Activated gamma-delta T cell treated with anti-CD3 and anti-CD28 coated beads, Interleukin-2, amount 50 U/mL, for 16 hours (primary cell): ENCODE measurements at regions not wholly inside any gene's neighbourhood (a gene's known extent, or its start where the extent isn't known, plus 50 kb on each side); places are given as distances from the start of the nearest gene placed in this dataset.
"Not testable (repeated sequence)": the region's sequence is repeated elsewhere in the genome, so short reads cannot be mapped to it uniquely, and the experiment has no call there.

Experiments
- DNase-seq: peaks from one replicate; pipeline ENCODE4 v3.0.0-alpha.2; 2020; ENCODE audit warnings: low read depth

DNA sequence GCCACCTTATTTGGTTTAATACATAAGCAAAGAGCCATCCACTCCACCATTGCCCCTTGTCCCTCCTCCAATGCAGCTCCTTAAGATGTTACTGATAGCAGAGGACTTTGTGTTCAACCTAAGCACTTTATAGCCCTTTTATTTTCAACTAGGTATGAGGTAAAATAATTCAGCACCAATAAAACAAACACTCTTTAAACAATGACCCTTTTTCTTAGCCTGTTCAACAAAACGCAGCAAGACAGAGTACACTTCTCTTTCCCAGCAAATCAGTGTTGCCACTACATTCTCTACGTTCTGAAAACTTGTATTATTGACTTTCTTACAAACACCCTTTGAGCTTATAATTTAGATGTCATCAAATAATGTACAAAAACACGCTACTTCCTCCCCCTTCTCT, 104.0 kb upstream of the IGLL5 start:
- no peak for DNase-seq

DNA sequence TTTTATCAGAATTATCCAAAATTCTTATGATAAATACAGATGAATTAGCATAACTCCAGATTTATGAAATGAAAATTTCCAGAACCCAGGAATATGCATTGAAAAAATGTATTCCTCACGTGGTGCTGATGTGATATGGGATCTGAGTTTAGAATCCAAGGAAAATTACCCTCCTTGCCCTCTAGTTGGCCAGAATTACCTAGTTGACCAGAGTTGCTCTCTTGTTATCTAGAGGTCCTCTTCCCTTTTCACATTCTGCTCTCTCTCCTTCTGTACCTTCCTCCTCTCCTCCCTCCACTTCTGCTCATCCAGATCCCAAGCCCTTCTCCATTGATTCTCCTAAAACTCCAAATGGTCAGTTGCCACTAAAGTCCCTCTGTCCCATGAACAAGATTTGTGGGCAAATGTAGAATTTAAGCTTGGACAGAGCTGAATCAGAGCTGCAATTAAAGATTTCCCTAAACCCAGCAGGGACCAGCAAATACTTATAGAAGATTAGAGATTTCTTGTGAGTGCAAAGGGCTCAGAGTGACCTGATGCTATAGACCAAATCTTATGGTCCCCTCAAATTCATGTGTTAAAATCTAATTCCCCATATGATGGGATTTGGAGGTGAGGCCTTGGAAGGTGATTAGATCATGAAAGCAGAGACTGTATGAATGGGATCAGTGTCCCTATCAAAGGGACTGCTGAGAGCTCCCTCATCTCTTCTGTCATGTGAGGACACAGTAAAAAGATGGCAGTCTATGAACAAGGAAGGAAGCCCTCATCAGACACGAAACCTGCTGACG, 103.2 kb upstream of the IGLL5 start:
- DNase-seq: no peak

DNA sequence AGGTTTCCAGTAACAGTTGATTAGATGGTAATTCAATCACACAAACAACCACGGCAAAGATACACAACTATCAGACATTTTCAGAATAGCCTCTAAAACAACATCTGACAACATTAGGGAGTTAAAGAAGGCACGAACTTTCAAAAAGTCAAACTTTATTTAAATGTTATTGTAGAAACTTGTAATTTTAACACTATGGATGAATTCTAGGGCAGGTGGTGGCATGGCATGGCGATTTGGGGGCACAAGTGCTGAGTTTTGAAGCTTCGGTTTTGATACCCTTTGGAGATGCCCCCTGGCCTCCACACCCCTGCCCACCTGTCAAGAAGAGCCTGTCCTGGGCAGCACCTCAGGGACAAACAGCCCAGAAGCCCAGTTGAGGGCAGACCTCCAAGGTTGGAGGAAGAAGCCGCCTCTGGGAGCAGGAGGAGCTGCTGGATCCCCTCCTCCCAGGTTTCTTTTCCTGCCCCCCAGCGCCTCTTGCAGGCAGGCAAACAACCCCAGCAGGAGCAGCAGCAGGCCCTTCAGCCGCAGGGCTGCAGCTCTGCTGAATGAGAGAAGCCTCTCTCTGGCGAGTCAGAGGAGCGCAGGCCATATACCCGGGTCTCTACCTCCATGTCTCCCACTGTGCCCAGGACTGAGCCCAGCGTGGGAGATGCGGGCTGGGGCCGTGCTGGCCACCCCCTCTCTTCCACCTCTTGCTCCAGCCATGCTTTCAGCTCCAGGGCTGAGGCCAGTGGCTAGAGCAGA, 102.1 kb upstream of the IGLL5 start:
- no peak for DNase-seq

DNA sequence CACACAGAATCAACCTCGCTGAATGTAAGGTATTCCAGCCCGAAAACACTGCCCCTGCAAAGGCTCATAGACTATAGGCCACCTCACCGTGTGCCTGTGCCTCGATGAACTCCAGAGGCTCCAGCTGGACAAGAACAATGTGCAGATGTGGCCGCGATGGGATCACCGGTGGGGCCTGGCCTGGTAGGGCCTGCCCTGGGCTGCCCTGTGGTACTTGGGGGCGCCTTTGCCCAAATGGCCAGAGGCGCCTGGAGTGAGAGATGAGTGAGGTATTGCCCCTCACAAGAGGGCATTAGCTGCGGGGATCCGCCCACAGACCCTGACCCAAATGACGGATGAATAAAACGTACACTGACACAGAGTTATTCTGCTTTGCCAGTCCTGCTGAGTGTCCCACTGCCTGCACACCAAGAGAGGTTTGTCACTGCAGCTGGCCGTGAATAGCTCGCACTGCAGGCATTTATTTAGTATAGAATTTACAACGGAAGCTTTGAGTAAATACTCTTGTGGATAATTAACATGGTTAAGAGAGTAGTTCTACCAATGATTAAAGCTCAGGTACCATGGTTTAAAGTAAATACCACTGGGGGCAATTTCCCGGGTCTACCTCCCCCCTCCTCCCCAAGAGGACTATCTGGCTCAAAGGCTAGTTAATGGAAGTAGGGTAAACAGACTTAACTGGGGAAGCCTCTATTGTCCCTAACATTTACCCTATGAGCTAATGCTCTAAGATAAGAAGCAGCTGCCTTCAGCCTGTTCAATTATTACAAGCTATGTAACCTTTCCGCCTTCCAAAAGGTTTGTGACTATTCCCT, 101.1 kb upstream of the IGLL5 start:
- DNase-seq: no peak

DNA sequence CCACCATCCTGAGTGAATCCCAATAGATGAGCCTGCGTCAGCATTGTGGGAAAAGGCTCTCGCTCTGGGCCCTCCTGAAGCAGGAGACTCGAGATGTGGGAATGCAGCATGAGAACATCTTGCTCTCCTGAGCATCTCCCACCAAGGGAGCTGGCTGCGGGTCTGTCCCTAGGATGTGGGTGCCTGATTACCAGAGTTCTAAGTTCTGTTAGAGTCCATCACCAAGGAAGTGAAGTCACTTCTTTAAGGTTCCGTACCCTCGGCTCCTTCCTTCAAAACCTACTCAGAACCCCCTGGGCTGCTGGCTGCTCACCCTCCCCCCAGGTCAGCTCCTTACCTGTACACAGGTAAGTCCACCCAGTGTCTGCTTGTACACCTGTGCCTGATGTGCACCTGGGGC, 100.5 kb upstream of the IGLL5 start:
- no peak for DNase-seq

DNA sequence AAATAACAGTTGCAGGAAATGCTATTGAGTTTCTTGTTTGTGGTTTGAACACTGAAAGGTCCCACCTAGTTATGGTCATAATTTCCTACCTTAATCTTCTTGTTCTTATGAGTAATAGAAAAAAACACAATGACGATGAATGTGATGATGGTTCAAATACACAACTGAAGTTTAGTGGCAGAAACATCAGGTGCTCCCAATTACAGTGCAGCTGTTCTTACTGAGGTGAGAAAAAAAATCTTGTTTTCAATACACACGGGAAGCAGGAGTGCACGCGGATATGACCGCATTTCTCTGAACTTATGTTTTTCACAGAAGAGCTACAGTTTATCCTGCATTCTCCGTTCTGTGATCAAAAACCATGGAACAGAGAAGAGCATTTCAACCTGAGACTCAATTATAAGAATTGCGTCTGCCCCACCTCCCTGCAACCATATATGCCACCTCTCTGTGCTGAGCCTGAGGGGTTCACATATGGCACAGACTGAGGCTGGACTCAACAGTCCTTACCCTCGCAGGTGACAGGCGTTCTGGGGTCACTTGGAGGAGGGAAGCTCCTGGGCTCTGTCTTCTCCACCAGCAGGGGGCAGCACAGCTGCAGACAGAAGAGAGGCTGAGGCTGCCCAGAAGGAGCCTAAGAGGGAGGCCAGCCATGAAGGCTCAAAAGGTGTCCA, 99.7 kb upstream of the IGLL5 start:
- peak; percentile 52 for DNase-seq

DNA sequence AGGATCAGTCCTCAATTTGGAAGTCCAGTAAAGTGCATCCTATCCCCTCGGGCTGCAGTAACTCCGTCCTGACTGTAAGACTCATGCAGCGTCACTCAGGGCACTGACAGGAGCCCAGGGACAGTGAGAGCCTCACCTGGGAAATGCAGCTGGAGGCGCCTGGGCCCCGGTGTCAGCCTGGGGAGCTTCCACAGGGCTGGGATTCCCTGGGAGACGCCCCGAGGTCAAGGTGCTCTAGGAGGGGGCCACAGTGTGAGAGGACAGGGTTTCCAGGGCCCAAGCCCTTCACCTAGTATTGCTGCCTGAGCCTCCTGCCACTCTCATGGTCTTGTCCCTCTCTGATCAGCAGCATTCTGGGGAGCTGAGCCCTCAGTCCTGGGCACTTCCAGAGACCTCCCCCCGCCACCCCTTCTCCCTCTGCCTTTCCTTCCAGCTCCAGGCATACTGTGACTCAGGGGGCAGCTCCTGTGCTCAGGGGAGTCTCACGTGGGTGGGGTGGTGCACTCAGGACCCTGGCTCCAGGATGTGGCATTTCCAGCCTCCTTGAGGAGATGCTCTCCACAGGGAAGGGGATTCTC, 99.1 kb upstream of the IGLL5 start:
- no peak for DNase-seq

DNA sequence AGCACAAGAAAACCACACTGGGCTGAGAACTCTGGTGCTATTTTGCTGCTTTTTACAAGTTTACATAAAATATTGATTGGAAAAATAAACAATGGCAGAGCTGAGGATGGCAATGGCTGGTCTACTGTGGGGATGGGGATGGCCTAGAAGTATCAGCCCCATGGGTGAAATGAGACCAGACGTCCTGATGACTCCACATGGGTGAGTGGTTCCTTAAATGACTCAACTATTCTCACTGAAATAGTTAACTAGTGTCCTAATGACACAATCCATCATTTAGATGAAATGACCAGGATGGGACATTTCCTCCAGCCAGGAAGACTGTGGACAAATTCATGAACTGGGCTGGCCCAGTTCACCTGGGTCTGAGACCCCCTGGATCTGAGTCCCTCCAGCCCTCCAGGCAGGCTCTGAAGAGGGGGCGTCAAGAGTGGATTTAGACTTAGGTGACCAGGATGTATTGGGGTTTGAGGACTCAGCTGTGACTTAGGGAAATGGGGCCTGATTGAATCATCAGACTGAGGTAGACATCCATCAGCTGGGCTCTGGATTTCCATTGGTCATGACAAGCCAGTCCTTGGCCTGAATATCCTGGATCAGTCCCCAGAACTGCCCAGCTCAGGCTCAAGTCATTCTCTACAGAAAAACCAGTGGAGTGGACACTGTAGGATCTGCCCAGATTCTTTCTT, 98.2 kb upstream of the IGLL5 start:
- no peak for DNase-seq

DNA sequence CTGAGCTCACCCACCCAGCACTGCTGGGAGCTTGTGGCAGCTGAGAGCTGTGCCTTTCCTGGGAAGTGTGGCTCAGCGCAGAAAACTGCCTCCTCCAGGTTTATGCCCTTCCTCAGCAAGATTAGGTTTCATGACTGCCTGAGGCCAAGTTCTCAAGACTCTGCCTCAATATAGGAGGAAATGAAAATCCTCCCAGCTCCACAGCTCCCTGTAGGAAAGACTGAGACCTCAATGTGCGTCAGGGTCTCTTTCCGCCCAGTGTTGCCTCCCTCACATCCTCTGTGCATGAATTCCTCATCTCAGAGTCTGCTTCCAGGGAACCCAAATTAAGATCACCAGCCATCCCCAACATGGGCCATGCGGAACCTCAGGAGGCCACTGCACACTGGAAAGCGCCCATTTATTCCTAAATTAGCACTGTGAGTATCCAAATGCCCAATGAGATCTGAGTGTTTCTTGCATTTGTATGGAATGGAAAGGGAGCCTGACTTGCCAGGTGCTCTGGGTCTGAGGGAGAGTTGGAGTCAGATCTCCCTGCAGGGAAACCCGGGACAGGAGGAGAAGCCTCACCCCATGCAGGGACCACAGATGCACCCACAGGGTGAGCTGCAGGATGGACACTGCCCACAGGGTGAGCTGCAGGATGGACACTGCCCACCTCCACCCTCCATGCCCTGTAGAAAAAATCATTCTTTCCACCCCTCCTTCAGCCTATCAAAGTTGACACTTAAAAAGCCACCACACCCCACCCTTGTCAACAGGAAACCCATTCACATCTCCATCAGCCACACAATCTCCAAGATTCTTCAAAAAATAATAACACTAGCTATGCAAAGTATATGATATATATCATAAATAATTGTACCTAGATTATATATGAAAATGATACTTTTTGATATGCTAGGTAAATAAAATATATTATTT, 97.4 kb upstream of the IGLL5 start:
- DNase-seq: no peak

DNA sequence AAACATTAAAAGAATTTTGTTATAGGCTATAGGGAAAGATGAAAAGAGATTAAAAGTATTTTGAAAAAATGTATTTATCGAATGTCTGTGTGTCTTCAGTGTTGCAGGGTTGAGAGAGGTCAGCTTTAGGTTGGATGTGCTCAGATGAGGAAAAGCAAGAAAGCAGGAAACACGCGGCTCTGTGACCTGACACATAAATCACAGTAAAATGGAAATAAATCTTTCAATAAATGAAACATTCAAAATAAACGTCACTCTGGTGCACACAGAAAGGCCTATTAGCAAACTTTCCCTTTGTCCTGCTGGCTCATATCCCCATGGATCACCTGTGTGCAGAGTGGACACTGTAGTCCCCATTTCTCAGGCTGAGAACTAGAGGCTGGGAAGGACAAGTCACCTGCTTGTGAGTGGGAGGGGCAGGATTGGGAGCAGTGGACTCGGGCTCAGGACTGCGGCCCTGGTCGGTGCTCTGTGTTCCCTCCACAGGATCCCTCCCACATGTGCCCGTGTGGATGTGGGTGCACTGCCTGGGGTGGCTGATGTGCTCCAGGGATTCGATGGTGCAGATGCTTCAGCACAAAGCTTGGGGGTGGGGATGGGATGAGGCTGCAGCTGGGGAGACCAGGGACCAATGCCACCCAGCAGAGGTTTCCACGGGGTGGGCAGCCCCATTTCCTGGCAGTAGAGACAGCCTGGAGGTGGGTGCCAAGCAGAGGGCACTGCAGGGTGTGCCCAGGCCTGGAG, 96.0 kb upstream of the IGLL5 start:
- no peak for DNase-seq

DNA sequence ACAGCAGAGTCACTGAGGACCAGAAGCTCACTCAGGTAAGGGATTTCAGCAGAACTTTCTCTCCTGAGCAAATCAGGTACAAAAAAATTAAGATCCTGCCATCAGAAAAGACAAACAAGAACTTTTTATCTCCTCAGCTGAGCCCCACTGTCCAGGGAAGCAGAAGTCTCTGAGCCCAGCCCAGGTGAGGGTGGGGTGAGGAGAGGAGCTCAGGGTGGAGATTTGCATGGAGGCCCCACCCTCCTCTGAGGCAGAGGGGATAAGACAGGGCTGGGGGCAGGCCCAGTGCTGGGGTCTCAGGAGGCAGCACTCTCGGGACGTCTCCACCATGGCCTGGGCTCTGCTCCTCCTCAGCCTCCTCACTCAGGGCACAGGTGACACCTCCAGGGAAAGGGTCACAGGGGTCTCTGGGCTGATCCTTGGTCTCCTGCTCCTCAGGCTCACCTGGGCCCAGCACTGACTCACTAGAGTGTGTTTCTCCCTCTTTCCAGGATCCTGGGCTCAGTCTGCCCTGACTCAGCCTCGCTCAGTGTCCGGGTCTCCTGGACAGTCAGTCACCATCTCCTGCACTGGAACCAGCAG, 95.3 kb upstream of the IGLL5 start:
- not testable (repeated sequence) for DNase-seq

DNA sequence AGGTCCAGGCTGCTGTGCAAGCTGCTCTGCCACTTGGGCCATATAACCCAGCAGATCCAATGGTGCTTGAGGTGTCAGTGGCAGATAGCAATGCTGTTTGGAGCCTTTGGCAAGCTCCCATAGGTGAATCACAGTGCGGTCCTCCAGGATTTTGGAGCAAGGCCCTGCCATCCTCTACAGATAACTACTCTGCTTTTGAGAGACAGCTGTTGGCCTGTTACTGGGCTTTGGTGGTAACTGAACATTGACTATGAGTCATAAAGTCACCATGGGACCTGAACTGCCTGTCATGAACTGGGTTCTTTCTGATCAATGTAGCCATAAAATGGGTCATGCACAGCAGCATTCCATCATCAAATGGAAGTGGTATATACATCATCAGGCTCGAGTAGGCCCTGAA, 92.0 kb upstream of the IGLL5 start:
- not testable (repeated sequence) for DNase-seq

DNA sequence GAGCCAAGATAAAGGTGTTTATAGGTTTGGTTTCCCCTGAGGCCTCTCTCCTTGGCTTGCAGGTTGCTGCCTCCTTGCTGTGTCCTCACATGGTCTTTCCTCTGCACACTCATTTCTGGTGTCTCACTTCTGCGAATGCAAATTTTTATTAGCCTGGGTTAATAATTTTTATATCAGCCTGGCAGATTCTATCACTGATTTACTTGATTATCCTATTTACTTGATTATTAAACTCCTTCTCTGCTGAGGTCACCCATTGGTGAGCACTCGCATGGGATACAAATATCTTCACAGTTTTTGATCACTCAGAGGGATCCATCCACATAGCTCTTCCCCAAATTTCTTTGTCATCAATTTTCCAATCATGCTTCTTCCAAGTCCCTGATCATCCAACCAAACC, 90.9 kb upstream of the IGLL5 start:
- DNase-seq: no peak

DNA sequence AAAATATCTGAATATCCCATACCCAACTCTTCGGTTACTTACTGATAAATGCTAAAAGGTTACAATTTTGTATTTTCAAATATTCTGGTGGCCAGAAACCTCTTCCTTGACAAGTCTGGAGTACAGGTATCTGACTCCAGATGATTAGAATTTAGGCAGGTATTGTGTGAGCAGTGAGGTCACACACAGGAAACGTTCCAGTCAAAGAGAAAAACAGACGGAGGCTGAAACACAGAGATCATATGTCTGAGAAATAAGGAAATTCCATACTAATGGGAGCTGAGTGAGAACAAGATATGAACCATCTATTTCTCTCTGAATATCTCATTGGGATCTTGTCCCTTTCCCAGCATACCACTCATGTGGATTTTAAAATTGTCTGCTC, 89.4 kb upstream of the IGLL5 start:
- no peak for DNase-seq

DNA sequence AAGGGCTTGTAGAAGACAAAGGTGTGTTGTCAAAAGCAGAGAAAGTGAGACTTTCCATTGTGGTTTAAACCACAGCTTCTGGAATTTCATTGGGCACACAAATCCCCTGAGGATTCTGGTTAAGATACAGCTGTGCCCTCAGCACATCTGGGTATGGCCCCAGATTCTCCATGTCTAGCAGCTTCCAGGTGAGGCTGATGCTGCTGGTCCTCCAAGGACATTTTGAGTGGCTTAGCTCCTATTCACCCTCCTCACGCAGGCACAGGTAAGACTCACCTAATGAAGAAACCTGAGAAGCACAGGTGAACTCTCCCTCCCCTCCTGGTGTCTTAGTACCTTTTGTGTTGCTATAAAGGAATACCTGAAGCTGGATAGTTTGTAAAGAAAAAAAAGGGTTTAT, 88.9 kb upstream of the IGLL5 start:
- DNase-seq: no peak

DNA sequence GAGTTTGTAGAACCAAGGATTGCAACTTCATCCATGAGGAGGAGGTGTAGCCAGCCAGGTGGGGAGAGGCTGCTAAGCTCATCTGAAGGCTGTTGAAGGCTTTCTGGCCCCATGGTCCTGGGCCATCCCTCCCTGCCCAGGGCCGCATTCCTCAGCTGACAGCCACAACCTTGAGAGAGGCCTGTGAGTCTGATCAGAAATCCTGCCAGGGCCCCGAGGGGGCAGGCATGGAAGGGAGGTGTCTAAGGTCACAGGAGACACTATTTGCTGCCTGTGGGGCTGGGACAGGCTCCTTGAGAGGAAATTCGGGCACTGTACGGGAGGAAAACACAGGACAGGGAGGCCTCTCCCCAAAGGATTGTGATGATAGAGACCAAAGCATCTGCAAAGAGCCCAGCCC, 88.1 kb upstream of the IGLL5 start:
- DNase-seq: no peak

DNA sequence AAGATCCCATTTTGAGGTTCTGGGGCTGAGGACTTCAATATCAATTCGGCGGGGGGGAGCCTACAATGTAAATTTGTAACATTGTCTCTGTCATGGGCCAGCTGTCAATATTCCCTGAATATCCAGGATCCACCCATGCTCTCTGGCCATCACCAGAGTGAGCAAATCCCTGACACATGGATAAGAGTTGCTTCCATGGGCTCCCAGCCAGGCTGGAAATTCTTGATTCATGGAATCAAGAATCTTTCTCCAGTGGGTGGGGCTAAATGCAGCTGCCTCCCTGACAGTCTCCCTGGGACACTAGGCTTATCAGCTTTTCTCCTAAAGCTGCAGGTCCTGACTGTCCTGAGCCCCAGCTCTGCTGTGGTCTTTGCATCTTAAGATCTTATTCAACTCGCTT, 86.9 kb upstream of the IGLL5 start:
- no peak for DNase-seq

DNA sequence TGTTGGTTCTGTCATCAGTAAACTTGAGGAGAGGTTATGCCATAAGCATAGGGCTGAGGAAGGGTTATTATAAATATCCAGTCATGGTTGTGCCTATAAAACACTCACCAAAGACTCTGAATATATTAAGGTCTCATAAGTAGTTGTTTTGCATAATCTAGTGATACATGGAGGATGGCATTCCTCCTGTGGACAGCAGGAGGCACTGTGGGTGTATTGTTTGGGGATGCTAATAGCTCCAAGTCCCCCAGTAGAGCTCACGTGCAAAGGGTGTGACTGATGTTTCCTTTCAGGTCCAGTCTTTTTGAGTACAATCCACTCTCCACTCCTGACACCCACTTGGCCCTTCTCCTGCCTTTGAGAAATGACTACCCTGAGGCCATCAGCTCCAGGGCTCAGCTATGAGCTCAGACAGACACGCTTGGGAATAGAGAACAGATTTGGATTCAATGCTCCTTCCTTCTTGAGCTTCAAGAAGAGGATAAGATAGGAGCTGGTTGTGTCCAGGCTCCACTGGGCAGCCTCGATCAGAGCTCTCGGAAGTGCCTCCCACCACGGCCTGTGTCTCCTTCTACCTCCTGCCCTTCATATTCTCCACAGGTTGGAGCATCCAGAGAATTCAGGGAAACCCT, 85.2 kb upstream of the IGLL5 start:
- no peak for DNase-seq
